Myocyte (in vitro differentiated cells): ENCODE measurements at regions not wholly inside any gene's neighbourhood (a gene's known extent, or its start where the extent isn't known, plus 50 kb on each side); places are given as distances from the start of the nearest gene placed in this dataset.
"Not testable (repeated sequence)": the region's sequence is repeated elsewhere in the genome, so short reads cannot be mapped to it uniquely, and the experiment has no call there.

Experiments
- DNase-seq: peaks from one replicate; pipeline ENCODE4 v3.0.0-alpha.2; 2012; ENCODE audit warnings: low read depth

DNA sequence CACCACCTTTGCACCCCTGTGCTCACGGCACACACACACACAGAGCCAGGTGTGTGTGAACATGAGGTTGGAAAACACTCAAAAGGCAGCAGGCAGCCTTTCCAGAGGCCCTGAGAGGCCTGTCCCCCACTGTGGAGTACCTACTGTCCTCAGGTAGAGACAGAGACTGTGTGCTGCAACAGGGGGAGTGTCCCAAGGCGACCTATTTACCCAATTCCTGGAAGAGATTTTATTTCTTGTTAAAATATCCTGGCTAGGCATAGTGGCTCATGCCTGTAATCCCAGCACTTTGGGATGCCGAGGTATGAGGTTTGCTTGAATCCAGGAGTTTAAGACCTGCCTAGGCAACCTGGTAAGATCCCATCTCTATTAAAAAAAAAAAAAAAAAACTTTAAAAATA, 108.5 kb downstream of the COPRS start:
- DNase-seq: no peak

DNA sequence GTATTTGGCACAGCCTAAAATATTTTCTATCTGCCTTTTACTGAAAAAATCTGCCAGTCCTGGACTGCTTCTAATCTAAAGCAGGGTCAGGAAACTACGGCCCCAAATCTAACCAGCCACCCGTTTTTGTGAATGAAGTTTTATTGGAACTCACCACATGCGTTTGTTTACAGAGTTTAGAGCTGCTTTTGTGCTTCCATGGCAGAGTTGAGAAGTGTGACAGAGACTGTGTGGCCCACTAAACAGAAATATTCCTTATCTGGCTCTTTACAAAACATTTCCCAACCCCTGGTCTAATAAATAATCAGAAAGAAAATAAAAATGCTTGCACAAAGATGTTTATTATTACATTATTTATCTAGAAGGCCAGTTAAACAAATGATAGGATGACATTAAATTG, 110.2 kb downstream of the COPRS start:
- no peak for DNase-seq

DNA sequence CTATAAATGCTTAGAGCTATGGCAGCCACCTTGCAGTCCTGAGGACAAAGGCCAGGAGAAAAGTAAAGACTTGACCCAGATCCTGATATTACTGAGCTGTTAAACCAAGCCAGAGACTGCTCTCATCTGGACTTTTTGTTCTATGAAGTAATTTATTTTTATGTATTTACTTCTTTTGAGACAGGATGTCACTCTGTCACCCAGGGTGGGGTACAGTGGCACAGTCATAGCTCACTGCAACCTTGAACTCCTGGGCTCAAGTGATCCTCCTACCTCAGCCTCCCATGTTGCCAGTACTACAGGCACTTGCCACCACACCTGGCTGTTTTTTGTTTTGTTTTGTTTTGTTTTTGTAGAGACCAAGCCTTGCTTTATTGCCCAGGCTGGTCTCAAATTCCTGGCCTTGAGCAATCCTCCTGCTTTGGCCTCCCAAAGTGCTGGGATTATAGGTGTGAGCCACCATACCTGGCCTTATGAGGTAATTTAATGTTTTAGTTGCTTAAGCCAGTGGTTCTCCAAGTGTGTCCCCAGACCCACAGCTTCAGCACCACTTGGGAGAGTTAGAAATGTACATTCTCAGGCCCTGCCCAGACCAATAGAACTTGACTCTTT, 112.1 kb downstream of the COPRS start:
- no peak for DNase-seq

DNA sequence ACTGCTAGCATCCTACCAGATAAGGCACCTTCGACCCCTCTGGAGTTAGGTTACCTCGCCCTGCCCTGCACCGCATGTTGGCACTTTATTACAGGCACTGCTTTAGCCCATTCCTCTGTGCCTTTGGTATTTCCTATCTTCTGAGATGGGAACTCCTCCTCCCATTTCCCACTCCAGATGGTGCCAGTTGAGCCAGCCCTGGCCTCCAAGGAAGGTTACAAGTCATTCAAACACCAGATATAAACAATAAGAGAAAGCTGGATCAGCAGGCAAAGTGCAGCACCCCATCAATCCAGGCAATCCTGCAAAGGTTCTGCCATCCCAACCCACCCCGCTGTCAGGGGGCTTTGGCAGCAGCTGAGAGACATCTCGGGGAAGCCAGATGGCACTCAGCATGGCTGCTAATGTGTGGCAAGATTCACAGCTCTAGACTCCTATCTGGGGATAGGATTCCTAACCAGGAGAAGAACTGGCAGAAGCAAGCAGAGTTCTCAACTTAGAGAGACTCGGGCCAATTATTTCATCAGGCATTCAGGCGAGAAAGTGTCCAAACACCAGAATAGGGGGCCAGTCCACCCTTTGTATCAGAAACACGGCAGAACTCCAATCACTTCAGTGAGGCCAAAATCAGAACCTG, 113.0 kb downstream of the COPRS start:
- DNase-seq: no peak

DNA sequence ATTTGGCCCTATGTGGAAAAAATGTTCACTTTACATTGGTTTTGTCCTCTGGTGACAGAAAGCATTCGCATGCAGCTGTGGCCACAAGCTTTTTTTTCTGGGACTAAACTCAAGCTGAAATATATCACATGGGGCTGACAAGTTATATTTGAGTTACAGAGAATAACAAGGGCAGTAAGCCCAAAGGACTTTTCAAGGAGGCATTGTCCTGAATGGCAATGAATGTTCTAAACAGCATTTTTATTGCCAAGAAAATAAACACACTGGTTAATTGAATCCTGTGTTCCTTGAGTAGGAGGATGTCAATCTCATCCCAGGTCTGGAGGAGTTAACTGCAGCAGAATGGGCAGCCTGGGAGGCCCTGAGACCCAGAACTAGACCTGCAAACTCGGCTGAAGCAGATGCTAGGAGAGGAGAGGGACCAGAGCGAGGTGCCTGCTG, 114.5 kb downstream of the COPRS start:
- DNase-seq: no peak

DNA sequence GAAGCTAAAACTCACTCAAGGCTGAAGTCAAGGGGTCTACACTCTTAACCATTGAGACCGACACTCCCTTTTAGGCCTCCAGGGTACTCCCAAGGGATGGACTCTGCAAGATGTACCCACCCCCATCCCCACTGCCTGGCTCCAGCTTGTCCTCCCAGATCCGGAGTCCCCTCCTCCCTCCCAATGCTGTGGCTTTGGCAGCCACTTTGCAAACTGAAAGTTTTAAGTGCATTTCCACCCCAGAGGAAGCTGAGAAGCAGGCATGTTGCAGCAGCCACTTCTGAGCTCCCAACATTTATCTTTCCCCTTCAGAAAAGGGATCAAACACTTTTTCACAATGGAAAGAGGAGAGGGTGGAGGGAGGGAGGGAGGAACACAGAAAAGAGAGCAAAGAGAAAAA, 115.2 kb downstream of the COPRS start:
- no peak for DNase-seq

DNA sequence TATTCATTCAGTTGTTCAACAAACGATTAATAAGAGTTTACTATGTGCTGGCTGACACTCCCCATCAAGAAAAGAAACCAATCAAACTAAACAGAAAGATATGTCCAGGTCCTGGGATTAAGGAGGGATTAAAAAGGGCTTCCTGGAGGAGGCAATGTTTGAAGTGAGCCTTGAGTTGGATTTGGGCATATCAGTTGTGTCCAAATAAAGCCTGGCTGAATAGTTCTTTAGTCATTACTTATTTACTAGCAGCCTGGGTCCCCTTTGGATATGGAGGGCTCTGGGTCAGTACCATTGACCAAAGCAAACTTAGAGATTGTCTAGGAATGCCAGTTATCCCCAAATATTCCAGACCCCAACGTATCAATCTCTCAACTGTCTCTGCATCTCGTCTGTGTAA, 117.7 kb downstream of the COPRS start:
- DNase-seq: no peak

DNA sequence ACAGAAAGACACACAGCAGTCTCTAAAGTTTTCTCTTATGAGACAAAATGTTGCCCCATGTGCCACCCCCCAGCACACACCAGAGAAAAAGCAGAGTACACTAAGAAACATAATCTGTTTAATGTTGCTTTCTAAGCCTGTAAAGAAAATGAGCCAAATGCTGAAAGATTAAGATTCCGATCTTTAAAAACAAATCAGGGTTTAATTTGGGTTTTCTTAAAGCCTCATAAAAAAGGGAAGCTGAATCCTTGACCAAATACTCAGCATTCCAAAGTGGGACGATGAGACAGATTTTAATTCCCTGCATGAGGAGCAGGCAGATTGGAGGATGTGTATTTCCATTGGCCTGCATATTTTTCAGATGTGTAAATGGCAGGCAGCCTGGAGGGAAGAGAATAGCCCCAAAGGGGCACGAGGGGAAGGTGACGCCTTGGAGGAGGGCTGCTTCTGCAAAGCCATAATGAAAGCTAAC, 118.4 kb downstream of the COPRS start:
- DNase-seq: peak; percentile 76

DNA sequence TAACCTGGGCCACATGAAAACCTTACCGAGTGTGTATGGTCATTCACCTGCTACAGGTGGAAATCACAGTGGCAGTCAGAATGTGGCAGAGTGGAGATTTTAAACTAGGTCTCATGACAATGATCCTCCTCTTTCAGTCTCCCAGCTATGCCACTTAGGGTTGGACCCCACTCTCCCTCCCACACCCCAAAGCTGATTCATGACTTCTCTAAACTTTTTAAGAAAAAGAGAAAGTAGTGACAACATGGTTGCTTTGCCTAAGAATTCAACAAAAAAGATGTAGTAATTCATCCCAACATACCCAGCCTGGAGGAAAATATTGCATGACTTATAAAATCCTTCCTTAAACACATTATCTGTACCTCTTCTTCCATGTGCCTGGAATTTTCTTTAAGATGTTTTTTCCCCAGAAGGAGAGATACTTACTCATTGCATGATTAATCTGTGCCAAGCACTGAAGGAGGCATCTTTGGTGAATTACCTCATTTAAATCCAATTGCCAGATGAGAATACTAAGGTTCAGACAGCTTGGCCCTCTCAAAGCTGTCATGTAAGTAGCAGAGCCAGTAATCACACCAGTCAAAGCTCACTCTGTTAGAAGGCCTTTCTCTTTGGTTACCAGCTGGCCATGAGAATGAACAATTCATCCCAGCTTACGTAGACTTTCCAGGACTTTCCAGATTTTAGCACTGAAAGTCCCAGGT, 119.9 kb downstream of the COPRS start:
- no peak for DNase-seq

DNA sequence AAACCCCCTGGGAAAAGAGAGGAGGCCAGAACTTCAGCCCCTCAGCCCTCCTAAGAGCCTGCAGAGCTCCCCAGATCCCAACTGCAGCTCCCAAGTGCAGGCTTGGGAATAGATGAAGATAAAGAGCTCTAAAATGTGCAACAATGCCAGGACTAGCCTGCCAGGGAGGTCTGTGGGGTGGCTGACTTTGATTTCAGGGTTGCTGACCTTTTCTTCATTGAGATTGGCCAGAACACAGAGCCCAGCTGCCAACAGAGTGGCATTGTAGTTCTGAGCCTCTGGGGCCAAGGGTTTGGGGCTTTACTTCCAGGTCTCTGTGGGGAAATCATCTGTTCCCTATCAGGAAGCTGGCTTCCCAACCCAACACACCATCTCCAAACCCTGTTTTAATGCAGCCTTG, 120.6 kb downstream of the COPRS start:
- no peak for DNase-seq

DNA sequence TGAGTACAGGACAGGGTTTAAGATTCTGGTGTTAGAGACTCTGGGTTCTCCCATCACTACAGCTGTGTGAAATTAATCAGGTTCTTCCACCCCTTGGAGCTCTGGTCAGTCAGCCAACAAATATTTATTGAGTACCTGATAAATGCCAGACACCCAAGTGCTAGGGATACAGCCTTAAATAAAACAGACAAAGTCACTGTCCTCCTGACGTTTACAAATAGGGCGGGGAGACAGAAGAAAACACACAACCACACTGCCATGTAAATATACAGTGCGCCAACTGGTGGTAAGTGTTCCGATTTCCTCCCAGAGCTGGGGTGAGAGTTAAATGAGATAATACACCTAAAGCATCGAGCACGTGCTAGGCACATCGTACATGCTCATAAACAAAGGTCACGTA, 121.0 kb downstream of the COPRS start:
- DNase-seq: no peak

DNA sequence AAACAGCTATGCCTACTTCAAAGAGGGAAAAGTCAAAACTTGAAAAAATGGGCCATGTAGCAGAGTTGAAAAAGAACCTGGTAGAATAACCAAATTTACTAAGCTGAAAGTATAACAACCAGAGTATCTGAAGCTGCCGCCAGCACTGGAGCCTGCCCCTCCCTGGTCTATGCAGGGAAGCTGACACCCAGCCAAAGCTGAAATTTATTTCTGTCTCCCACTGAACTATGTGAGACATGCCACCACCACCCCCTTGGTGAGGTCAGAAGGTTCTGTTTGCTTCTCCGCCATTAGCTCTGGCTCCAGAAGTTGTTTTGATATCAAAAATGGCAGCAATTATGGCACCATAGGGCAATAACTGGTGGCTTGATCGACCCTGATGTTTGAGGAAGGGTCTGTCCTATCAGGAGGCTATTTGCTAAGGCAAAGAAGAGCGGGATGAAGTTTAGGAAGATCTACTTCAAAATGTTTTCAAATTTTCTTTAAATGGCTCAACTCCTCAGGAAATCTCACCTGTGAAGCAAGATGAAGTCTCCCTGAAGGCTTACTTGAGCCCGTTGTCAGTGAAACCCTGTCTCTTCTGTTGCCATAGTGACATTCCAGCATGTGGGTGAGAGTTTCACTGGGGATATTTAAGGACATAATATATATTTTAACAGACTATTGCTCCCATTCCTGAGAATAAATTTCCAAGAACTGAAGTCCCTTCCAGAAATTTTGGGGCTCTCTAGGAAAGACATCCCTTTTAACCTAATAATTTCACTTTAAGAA, 122.0 kb downstream of the COPRS start:
- peak; percentile 73 for DNase-seq

DNA sequence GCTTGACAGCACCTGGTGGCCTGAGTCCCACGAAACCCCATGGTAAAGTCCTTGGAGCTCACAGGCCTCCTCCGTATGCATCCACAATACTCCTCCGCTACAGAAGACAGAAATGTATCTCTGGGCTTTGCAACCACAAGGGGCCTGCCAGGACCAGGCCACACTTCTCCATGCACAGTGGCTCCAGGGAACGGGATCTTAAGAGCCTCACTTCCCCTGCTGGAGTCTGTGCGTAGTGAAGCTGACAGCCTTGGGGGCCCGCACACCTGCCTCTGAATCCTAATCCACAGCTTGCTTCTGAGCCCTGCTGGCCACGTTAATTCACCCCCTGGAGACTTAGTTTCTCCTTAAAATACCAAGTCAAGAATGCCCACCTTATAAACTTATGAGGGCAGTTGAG, 125.7 kb downstream of the COPRS start:
- DNase-seq: no peak

DNA sequence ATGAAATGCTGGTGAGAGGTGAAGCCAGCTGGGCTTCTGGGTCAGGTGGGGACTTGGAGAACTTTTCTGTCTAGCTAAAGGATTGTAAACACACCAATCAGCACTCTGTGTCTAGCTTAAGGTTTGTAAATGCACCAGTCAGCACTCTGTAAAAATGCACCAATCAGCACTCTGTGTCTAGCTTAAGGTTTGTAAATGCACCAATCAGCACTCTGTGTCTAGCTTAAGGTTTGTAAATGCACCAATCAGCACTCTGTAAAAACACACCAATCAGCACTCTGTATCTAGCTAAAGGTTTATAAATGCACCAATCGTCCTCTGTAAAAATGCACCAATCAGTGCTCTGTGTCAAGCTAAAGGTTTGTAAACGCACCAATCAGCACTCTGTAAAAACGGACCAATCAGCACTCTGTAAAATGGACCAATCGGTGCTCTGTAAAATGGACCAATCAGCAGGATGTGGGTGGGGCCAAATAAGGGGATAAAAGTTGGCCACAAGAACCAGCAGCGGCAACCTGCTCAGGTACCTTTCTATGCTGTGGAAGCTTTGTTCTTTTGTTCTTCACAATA, 127.4 kb downstream of the COPRS start:
- DNase-seq: not testable (repeated sequence)

DNA sequence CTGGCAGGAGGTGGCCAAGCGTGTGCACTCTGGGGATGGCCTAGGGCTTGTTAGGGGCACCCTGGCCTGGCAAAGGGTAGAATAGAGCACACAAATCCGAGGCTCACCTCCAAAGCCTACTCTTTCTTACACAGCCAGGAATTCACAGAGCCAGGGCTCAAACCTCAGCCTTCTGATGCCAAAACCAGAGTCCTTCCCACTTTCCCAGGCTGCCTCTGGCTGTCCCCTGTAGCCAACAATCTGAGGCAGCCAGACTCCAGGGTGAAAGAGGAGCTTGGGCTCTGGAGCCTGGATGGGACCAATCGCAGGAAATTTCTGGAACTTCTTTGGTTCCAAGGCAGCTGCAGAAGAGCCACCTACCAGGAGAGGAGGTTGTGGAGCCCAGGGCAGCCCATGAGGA, 127.9 kb downstream of the COPRS start:
- DNase-seq: no peak

DNA sequence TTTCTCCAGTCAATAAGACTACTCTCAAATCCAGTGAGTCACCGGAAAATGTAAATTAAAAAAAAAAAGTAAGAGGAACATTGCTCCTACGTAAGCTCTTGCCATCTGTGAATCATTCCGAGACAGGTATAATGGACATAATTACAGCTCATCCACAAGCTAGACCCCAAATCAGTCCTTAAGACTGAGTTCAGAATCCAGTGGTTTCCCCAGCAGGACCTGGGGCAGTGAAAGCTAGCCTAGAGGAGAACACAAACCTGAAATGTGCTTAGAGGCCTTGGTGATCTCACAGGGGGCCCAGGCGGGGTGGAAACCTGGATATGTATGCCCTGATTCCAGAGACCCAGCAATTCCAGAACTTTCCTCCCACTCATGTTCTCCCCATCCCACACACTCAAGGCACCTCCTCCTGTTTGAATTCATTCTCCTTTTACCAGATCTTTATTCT, 132.0 kb downstream of the COPRS start:
- DNase-seq: no peak

DNA sequence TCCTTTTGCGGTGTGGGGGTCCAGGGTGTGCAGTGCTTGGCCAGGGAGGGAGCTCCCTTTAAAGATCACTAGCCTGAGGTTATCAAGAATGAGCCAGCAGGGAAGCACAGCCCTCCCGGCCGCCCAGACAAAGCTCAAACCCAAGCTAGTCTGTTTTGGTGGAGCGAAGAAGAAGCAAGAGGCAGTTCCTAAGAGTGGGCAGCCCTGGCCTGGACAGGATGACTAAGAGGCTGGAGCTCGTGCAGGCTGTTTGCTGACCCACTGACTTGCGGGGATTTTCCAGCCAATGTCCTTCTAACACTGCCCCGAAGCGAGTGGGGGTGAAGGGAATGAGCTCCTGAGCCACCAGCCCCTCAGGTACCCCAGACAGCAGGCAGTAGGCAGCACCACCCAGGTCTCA, 134.4 kb downstream of the COPRS start:
- no peak for DNase-seq

DNA sequence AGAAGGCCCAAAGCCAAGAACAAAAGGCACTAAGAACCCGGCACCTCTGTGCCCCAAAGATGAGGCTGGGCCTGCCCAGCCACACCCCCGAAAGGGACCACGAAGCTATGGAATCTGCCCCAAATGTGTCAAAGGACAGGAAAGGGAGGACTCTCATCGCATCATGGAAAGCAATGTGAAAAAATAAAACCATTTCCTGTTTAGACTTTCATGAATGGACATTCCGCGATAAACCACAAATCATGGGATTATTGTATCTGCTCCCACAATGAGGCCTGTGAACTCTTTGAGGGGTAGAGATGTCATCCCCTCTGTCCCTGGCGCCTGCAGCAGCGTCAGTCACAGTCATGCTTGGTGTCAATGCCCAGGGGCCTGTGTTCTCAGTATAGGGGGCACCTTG, 135.0 kb downstream of the COPRS start:
- peak; percentile 46 for DNase-seq

DNA sequence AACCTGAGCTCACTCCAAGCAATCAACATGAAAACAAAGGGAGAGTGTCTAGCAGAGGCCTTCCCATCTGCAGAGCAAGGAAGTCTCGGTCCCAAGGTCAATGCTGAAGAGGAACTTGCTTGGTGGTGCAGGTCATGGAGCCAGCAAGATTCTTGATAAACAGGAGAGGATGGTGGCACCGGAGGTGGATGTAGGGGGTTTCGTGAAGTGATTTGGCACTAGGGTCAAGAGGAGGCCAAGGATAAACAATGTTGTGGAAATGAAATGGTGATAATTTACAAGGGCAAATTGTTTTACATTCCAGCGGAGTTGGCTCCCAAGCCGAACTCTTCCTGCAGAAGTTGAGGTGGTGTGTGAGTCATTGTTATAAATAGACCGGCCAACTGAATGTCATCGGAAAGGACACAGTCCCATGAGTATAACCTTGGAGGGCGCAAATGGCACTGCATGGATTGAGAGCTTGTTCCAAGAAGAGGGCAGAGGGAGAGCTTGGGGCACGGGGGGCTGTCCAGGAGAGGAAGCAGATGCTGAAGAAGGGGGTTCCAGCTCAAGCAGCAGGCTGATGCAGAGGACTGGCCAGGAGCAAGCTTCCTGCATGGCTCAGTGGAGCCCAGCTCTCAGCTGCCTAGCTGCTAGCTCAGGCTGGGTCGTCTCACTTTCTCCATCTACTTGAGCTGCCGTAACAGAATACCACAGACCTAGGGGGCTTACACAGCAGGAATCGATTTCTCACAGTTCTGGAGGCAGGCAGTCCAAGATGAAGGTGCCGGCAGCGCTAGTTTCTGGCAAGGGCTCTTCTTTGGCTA, 136.6 kb downstream of the COPRS start:
- peak; percentile 55 for DNase-seq

DNA sequence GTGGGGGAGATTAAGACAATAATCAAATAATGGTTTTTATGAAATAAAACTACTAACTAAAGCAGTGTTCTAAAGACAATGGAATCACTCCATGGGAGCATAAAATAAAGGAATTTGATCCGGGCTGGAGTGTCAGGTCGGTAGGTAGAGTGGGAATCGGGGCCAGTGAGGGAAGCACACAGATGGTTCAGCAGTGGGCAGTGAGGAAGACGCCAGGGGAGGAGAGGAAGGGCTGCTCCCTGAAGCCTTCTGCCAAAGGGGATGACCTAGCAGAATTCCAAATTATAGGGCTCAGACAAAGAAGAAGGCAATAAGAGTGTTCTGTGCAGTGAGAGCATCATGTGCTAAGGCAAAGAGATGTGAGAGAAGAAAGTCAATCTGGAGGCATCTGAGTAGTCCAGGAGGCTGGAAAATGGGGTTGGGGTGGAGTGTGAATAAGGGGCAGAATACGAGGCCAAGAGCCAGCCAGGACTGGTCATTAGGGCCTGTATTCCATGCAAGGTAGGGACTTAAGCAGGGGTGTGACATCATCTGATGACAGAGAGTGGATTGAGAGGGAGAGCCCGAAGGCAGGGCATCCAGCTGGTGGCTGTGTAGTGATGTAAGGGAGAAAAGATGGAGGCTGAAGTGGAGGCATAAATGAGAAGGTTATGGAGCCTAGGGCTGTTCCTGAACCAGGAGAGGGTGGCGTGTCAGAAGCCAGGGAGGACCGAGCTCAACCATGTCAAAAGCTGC, 137.6 kb downstream of the COPRS start:
- no peak for DNase-seq
